PC-3 (cell line): ENCODE measurements at regions not wholly inside any gene's neighbourhood (a gene's known extent, or its start where the extent isn't known, plus 50 kb on each side); places are given as distances from the start of the nearest gene placed in this dataset.

Experiments
- ATAC-seq: fragments of 200-7000 bp; cut with Tn5 transposase; 2 replicates; pipeline ENCODE4 v1.9.1; 2020; ENCODE audit warnings: mild to moderate bottlenecking, moderate library complexity
- BruUV-seq: library from RNA; stranded (reverse); fragments of 400-500 nt; replicated peaks from 2 replicates; lab custom pipeline; 2021; lab: Mats Ljungman, UMichigan
- CTCF ChIA-PET: fragments of 300-600 bp; sonication (Branson Sonifier 250); formaldehyde crosslinking; loops from one replicate; lab custom pipeline; 2022; ENCODE audit warnings: antibody characterized with exemption; lab: Charles Lee
- POLR2A ChIA-PET: fragments of 300-600 bp; sonication (Branson Sonifier 250); formaldehyde crosslinking; loops from one replicate; lab custom pipeline; 2022; ENCODE audit warnings: antibody characterized with exemption; ENCODE audit not compliant: unreplicated experiment; lab: Charles Lee
- DNase-seq: peaks from one replicate; pipeline ENCODE4 v3.0.0-alpha.2; 2015
- H2AFZ ChIP-seq: fragments of 300-600 bp; sonication (generic); 2 replicates; pipeline ENCODE4 v1.6.0; 2016; ENCODE audit warnings: antibody characterized with exemption, low read length
- H3F3A ChIP-seq: fragments of 300-600 bp; sonication (generic); one replicate; pipeline ENCODE4 v1.6.0; 2017; ENCODE audit warnings: antibody characterized with exemption, low read length, control low read depth, mild to moderate bottlenecking; ENCODE audit not compliant: unreplicated experiment
- H3K27ac ChIP-seq: fragments of 300-600 bp; sonication (generic); 2 replicates; pipeline ENCODE4 v1.5.1; 2016; ENCODE audit warnings: mild to moderate bottlenecking, low read length
- H3K27me3 ChIP-seq: fragments of 300-600 bp; sonication (generic); 2 replicates; pipeline ENCODE4 v1.6.1; 2016; ENCODE audit warnings: low read length, mixed read lengths
- H3K36me3 ChIP-seq: fragments of 300-600 bp; sonication (generic); 2 replicates; pipeline ENCODE4 v1.6.1; 2016; ENCODE audit warnings: low read depth, mixed run types, low read length, mixed read lengths
- H3K4me1 ChIP-seq: fragments of 300-600 bp; sonication (generic); 2 replicates; pipeline ENCODE4 v1.5.1; 2016; ENCODE audit warnings: low read length; ENCODE audit not compliant: insufficient read depth
- H3K4me2 ChIP-seq: fragments of 300-600 bp; sonication (generic); 2 replicates; pipeline ENCODE4 v1.6.0; 2016; ENCODE audit warnings: low read length
- H3K4me3 ChIP-seq: fragments of 300-600 bp; sonication (generic); 2 replicates; pipeline ENCODE4 v1.5.1; 2016; ENCODE audit warnings: mild to moderate bottlenecking, low read length, mixed read lengths
- H3K79me2 ChIP-seq: fragments of 300-600 bp; sonication (generic); 2 replicates; pipeline ENCODE4 v1.6.1; 2017; ENCODE audit warnings: low read length, mixed read lengths
- H3K9ac ChIP-seq: fragments of 300-600 bp; sonication (generic); 2 replicates; pipeline ENCODE4 v1.6.0; 2016; ENCODE audit warnings: mild to moderate bottlenecking, low read length
- H3K9me2 ChIP-seq: fragments of 300-600 bp; sonication (generic); replicated peaks from 2 replicates; pipeline ENCODE4 v1.6.1; 2016; ENCODE audit warnings: mixed run types, low read length, mixed read lengths
- H3K9me3 ChIP-seq: fragments of 300-600 bp; sonication (generic); 2 replicates; pipeline ENCODE4 v1.6.1; 2016; ENCODE audit warnings: low read length, mixed read lengths
- H4K20me1 ChIP-seq: fragments of 300-600 bp; sonication (generic); 2 replicates; pipeline ENCODE4 v1.6.1; 2016; ENCODE audit warnings: low read length, mixed read lengths
- EZH2 ChIP-seq: fragments of 300-600 bp; sonication (generic); IDR thresholded peaks from one replicate; pipeline ENCODE4 v1.6.1; 2017; ENCODE audit warnings: antibody characterized with exemption, mild to moderate bottlenecking, low read length; ENCODE audit not compliant: unreplicated experiment
- EZH2phosphoT487 ChIP-seq: fragments of 300-600 bp; sonication (generic); IDR thresholded peaks from 2 replicates; pipeline ENCODE4 v1.6.1; 2018; ENCODE audit warnings: mild to moderate bottlenecking, antibody characterized with exemption, low read length, borderline replicate concordance
- intact Hi-C: fragments of 100-400 bp; cut with micrococcal nuclease; formaldehyde crosslinking; loops from 2 replicates; pipeline ENCODE4 v1.9.0; 2023
- TF ChIP-seq, protein P1 (sequence below): fragments of 300-600 bp; sonication (generic); conservative IDR thresholded peaks from 2 replicates; pipeline ENCODE4 v1.5.1; 2017; ENCODE audit warnings: antibody characterized with exemption, low read depth, mild to moderate bottlenecking, low read length

DNA sequence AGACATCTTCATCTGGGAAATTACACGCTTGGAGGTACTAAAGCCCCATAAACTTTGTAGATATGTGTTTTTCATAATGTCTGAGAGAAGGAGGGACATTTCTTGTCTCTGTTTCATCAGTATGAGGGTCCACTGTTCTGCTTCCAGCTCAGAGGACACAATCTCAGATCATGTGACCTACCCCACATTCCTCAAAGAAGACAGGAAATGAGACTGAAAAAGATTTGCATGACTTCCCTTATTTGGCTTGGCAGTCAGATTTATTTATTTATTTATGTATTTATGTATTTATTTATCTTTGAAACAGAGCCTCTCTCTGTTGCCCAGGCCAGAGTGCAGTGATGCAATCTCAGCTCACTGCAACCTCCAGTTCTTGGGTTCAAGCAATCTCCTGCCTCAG lies 463.7 kb upstream of the RGPD4 start:
- BruUV-seq: no TSS peak
- peaks cover 53% of the 10 kb centered on the region for H3K27me3 ChIP-seq
- TF ChIP-seq, protein P1, sequence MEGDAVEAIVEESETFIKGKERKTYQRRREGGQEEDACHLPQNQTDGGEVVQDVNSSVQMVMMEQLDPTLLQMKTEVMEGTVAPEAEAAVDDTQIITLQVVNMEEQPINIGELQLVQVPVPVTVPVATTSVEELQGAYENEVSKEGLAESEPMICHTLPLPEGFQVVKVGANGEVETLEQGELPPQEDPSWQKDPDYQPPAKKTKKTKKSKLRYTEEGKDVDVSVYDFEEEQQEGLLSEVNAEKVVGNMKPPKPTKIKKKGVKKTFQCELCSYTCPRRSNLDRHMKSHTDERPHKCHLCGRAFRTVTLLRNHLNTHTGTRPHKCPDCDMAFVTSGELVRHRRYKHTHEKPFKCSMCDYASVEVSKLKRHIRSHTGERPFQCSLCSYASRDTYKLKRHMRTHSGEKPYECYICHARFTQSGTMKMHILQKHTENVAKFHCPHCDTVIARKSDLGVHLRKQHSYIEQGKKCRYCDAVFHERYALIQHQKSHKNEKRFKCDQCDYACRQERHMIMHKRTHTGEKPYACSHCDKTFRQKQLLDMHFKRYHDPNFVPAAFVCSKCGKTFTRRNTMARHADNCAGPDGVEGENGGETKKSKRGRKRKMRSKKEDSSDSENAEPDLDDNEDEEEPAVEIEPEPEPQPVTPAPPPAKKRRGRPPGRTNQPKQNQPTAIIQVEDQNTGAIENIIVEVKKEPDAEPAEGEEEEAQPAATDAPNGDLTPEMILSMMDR: no peak
- TF ChIP-seq EZH2 (no peak), EZH2phosphoT487 (no peak)
- H3K9me3 ChIP-seq: no peaks in the 10 kb centered on the region
- no peak overlapping the region for H3K4me3 ChIP-seq
- H3K79me2 ChIP-seq: no peaks in the 10 kb centered on the region
- ATAC-seq: no peak
- no peaks in the 10 kb centered on the region for H3K4me1 ChIP-seq
- H3K4me2 ChIP-seq: no peak overlapping the region
- H4K20me1 ChIP-seq: no peaks in the 10 kb centered on the region
- H3K36me3 ChIP-seq: no peaks in the 10 kb centered on the region
- no peaks in the 10 kb centered on the region for H3K9me2 ChIP-seq
- intact Hi-C loops: no loop called here
- H3K27ac ChIP-seq: no peak overlapping the region
- ChIA-PET CTCF (no interaction called here), POLR2A (no interaction called here)
- H3F3A ChIP-seq: no peaks in the 10 kb centered on the region
- no peak overlapping the region for H2AFZ ChIP-seq
- DNase-seq: no peak
- H3K9ac ChIP-seq: no peak overlapping the region

DNA sequence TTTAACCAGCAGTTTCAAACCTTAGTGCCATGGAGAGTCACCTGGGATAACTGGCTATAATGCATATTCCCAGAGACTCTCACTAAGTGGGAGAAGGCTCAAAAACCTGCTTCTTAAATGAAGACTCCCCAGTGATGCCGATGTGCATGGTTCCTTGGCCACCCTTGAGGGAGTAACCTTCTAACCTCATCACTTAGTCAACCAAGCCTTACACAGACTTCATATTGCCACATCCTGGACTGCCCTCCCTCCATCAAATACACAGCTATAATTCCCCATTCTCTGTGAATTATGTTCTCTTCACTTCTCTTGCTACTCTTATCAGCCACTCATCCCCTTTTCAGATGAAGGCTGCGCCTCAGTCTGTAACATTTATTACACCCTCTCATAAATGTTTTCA lies 462.9 kb upstream of the RGPD4 start:
- H3K36me3 ChIP-seq: no peaks in the 10 kb centered on the region
- no peaks in the 10 kb centered on the region for H3F3A ChIP-seq
- H3K27me3 ChIP-seq: peaks cover 45% of the 10 kb centered on the region
- ATAC-seq (no peak), DNase-seq (no peak)
- H3K27ac ChIP-seq: no peak overlapping the region
- intact Hi-C loops: no loop called here
- no peaks in the 10 kb centered on the region for H3K9me2 ChIP-seq
- no peaks in the 10 kb centered on the region for H4K20me1 ChIP-seq
- no peaks in the 10 kb centered on the region for H3K79me2 ChIP-seq
- H3K4me1 ChIP-seq: no peaks in the 10 kb centered on the region
- no peaks in the 10 kb centered on the region for H3K9me3 ChIP-seq
- no peak overlapping the region for H2AFZ ChIP-seq
- TF ChIP-seq EZH2phosphoT487 (no peak), EZH2 (no peak)
- TF ChIP-seq, protein P1: no peak
- no peak overlapping the region for H3K4me2 ChIP-seq
- no TSS peak for BruUV-seq
- POLR2A ChIA-PET: no interaction called here
- no peak overlapping the region for H3K9ac ChIP-seq
- CTCF ChIA-PET: no interaction called here
- no peak overlapping the region for H3K4me3 ChIP-seq

DNA sequence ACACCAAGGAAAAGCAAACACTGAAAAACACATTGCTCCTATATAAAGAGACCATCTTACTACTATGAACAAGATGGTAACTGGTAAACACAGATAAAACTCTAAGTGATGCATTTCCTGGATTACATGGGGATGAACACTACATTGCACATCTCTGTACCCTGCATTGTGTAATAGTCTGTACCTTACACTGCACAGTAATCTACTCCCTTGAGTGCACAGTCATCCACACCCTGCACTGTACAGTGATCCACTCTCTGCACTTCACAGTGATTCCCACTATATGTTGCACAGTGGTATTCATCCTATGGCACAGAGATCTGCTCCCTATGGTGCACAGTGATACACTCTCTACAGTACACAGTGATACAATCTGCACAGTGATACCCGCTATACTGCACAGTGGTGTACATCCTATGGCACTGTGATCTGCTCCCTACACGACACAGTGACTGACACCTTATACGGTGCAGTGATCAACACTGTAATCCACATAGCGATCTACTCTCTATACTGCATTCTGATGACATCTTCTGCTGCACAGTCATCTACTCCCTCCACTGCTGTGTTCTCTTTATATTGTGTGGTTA lies 462.2 kb upstream of the RGPD4 start:
- Histone ChIP-seq H3K9me2 (no peaks in the 10 kb centered on the region), H3F3A (no peaks in the 10 kb centered on the region), H3K4me3 (no peak overlapping the region), H3K9ac (no peak overlapping the region), H4K20me1 (no peaks in the 10 kb centered on the region), H3K9me3 (no peaks in the 10 kb centered on the region), H3K4me1 (no peaks in the 10 kb centered on the region), H3K27me3 (peaks cover 39% of the 10 kb centered on the region), H3K79me2 (no peaks in the 10 kb centered on the region), H3K27ac (no peak overlapping the region), H2AFZ (no peak overlapping the region), H3K4me2 (no peak overlapping the region), H3K36me3 (no peaks in the 10 kb centered on the region)
- no peak for DNase-seq
- intact Hi-C loops: no loop called here
- TF ChIP-seq, protein P1: no peak
- no peak for TF ChIP-seq EZH2phosphoT487
- no peak for TF ChIP-seq EZH2
- no TSS peak for BruUV-seq
- ATAC-seq: no peak
- ChIA-PET POLR2A (no interaction called here), CTCF (no interaction called here)
